Heart left ventricle (tissue), 16 donors: ENCODE measurements at regions not wholly inside any gene's neighbourhood (a gene's known extent, or its start where the extent isn't known, plus 50 kb on each side); places are given as distances from the start of the nearest gene placed in this dataset.
"Not testable (repeated sequence)": the region's sequence is repeated elsewhere in the genome, so short reads cannot be mapped to it uniquely, and the experiment has no call there.

ENCODE experiments used
- ATAC-seq, 4 donors: fragments of 200-7000 bp; cut with Tn5 transposase; one replicate each; pipeline ENCODE4 v1.9.1; 2020 to 2022; ENCODE audit warnings: moderate library complexity in 4 of 4, mild to moderate bottlenecking in 3 of 4, moderate number of reproducible peaks in 1 of 4
- DNase-seq, 5 donors: peaks; one replicate each; pipeline ENCODE4 v3.0.0-alpha.2; 2020
- H3K27ac ChIP-seq, 12 donors: fragments of 200-600 bp; sonication (generic) in 4 of 12; one replicate each; pipeline versions ENCODE4 v1.5.0 to v1.8.0; 2016 to 2022; ENCODE audit warnings: mild to moderate bottlenecking in 2 of 12
- H3K27me3 ChIP-seq, 9 donors: fragments of 200-600 bp; sonication (generic) in 2 of 9; one replicate each; pipeline versions ENCODE4 v1.5.1 to v1.8.0; 2016 to 2022; ENCODE audit warnings: mild to moderate bottlenecking in 3 of 9
- H3K36me3 ChIP-seq, 9 donors: fragments of 200-600 bp; sonication (generic) in 2 of 9; one replicate each; pipeline versions ENCODE4 v1.5.0 to v1.8.0; 2018 to 2022; ENCODE audit warnings: mild to moderate bottlenecking in 2 of 9
- H3K4me1 ChIP-seq, 12 donors: fragments of 200-600 bp; sonication (generic) in 4 of 12; one replicate each; pipeline versions ENCODE4 v1.5.0 to v1.8.0; 2016 to 2022; ENCODE audit warnings: mild to moderate bottlenecking in 3 of 12
- H3K4me3 ChIP-seq, 12 donors: fragments of 200-600 bp; sonication (generic) in 4 of 12; one replicate each; pipeline versions ENCODE4 v1.5.0 to v1.8.0; 2017 to 2022; ENCODE audit warnings: mild to moderate bottlenecking in 9 of 12, moderate library complexity in 4 of 12
- H3K9me3 ChIP-seq, 12 donors: fragments of 200-600 bp; sonication (generic) in 4 of 12; one replicate each; pipeline versions ENCODE4 v1.5.0 to v1.8.0; 2016 to 2022; ENCODE audit warnings: mild to moderate bottlenecking in 1 of 12
- CTCF ChIP-seq, 12 donors: fragments of 200-600 bp; sonication (generic) in 4 of 12; IDR thresholded peaks; one replicate each; pipeline versions ENCODE4 v1.5.0 to v1.8.0; 2018 to 2022; ENCODE audit warnings: antibody characterized with exemption in 12 of 12, mild to moderate bottlenecking in 5 of 12
- POLR2A ChIP-seq, 2 donors: fragments of 450-650 bp; IDR thresholded peaks; one replicate each; pipeline ENCODE4 v1.6.1; 2017; ENCODE audit warnings: antibody characterized with exemption in 2 of 2, mild to moderate bottlenecking in 2 of 2, moderate library complexity in 2 of 2
- WGBS, 4 donors: extraction: QIAGEN DNeasy Blood & Tissue Kit in 2 of 4; methylation state at CpG; one replicate each; pipeline versions ENCODE4 v1.1.5 to v1.1.7; 2013 to 2018; 5-methylcytosine and 5-hydroxymethylcytosine counted together
- intact Hi-C, 10 donors: fragments of 100-400 bp; cut with DNase I; formaldehyde crosslinking; loops; one replicate each; pipeline versions ENCODE4 v1.11.1 to v1.14.2; 2022
- donor health status: ischemic (EF 13 %, LVEDD 7.1; RV severe dilation, severe dysfunction).
- donor health status: healthy with polysubstance abuse.
- donor health status: DM: no; HTN: yes; CAD: no.
- donor health status: DM: no; HTN: no; CAD: no.
- donor health status: ischemic (EF 25% LVEDD 6.9; RV normal size, moderate dysfunction).
- donor health status: ischemic (EF 25% LVEDD 5.7; RV mildly dilated, moderate dysfunction).
- donor health status: healthy.
- donor health status: DM: yes; HTN: yes; CAD: no.
- donor health status: ischemic (EF 35%, LVEDD 5.7; RV mildly dilated, moderate dysfunction).
- donor health status: nonischemic (EF 11% LVEDD 7.7; RV severe dilation, severe dysfunction).
- donor health status: DM: yes; HTN: yes; CAD: no.
- donor health status: PGD.
- donor health status: ischemic (EF 29% LVEDD 5.4; RV normal size, mild dysfunction).
- donor health status: nonischemic (EF 23%, LVEDD 6.1; RV moderate dilation, normal function).

GRCh38 chr1:90349510-90349909, 354.6 kb downstream of the ZNF326 start:
- TF ChIP-seq CTCF (IDR thresholded peaks at IDR 0.05) (no peak), POLR2A (IDR thresholded peaks at IDR 0.05) (no peak)
- H3K27ac ChIP-seq: no peak overlapping the region
- peaks cover 0 to 15% (median 6%) of the 10 kb centered on the region in 12 donors for H3K9me3 ChIP-seq
- intact Hi-C loops: no loop called here
- H3K4me3 ChIP-seq: no peak overlapping the region
- H3K27me3 ChIP-seq: no peaks in the 10 kb centered on the region
- ATAC-seq (no peak), DNase-seq (no peak)
- H3K36me3 ChIP-seq: no peaks in the 10 kb centered on the region
- H3K4me1 ChIP-seq: no peaks in the 10 kb centered on the region
- WGBS, 4 donors: 83 to 94% (median 84%) methylated on average over 4 of the region's 4 CpGs

GRCh38 chr1:90348934-90349333, 354.0 kb downstream of the ZNF326 start:
- no peak for ATAC-seq
- Histone ChIP-seq H3K4me1 (no peaks in the 10 kb centered on the region), H3K27ac (no peak overlapping the region), H3K36me3 (no peaks in the 10 kb centered on the region), H3K27me3 (no peaks in the 10 kb centered on the region), H3K9me3 (peaks cover 0 to 15% (median 6%) of the 10 kb centered on the region in 12 donors), H3K4me3 (no peak overlapping the region)
- DNase-seq: no peak
- WGBS, 4 donors: 95 to 100% (median 97%) methylated on average over 1 of the region's 1 CpG
- no peak for TF ChIP-seq CTCF (IDR thresholded peaks at IDR 0.05)
- TF ChIP-seq POLR2A (IDR thresholded peaks at IDR 0.05): no peak
- intact Hi-C loops: no loop called here

GRCh38 chr1:90348459-90348858, 353.5 kb downstream of the ZNF326 start:
- DNase-seq, H3K27ac ChIP-seq, H3K27me3 ChIP-seq, H3K36me3 ChIP-seq, H3K4me3 ChIP-seq, ATAC-seq, H3K4me1 ChIP-seq, intact Hi-C loops: not testable (repeated sequence)
- peaks cover 0 to 15% (median 6%) of the 10 kb centered on the region in 12 donors for H3K9me3 ChIP-seq
- 91 to 99% (median 95%) methylated on average over 2 of the region's 2 CpGs for WGBS, 4 donors

DNA sequence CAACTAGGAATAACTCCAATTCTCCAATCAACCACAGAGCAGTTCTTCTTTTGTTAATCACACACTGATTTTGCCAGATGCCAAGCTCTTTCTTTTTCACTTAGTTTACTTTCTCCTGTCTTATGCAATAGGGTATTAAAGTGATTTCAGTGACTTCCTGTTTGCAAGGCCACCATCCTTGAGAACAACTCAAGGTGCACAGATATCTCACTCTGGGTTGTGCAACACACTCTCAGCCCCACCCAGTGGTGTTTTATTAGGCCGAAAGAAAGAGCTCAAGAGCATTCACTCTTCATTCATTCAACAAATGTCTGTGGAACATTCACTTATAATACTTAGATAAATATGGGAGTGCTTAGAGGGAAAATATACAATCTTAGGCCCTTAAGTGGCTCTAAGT, 352.5 kb downstream of the ZNF326 start:
- Histone ChIP-seq H3K4me1 (no peaks in the 10 kb centered on the region), H3K36me3 (no peaks in the 10 kb centered on the region), H3K27ac (no peak overlapping the region), H3K4me3 (no peak overlapping the region), H3K27me3 (no peaks in the 10 kb centered on the region), H3K9me3 (peaks cover 0 to 15% (median 6%) of the 10 kb centered on the region in 12 donors)
- ATAC-seq: no peak
- TF ChIP-seq CTCF (IDR thresholded peaks at IDR 0.05) (no peak), POLR2A (IDR thresholded peaks at IDR 0.05) (no peak)
- intact Hi-C loops: no loop called here
- WGBS, 4 donors: 89 to 97% (median 91%) methylated on average over 1 of the region's 1 CpG
- no peak for DNase-seq

DNA sequence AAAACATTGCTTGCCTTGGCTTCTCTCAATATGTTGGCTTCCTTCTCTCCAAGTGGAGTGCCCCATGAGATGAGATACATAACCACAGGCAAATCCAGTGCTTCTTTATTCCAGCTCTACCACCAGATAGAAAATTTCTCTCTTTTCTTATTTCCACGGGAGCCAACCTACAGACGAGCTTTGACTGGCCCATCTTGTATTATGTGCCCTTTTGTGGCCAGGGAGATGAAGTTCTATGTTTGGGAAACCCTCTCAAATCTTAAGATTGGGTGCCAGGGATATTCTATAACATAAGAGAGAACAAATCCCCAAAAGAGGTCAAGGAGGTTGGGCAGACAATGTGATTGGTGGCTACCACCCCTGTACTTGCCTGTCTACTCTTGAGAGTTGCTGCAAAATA, 351.8 kb downstream of the ZNF326 start:
- H3K27ac ChIP-seq: no peak overlapping the region
- intact Hi-C loops: no loop called here
- 89 to 98% (median 91%) methylated on average over 2 of the region's 2 CpGs for WGBS, 4 donors
- no peaks in the 10 kb centered on the region for H3K36me3 ChIP-seq
- TF ChIP-seq POLR2A (IDR thresholded peaks at IDR 0.05): no peak
- TF ChIP-seq CTCF (IDR thresholded peaks at IDR 0.05): no peak
- H3K9me3 ChIP-seq: peaks cover 0 to 15% (median 6%) of the 10 kb centered on the region in 12 donors
- no peak for ATAC-seq
- H3K4me1 ChIP-seq: no peaks in the 10 kb centered on the region
- H3K27me3 ChIP-seq: no peaks in the 10 kb centered on the region
- H3K4me3 ChIP-seq: no peak overlapping the region
- no peak for DNase-seq
